ENCODE measurements at regions not wholly inside any gene's neighbourhood (a gene's known extent, or its start where the extent isn't known, plus 50 kb on each side); places are given as distances from the start of the nearest gene placed in this dataset.

GRCh38 chr9:120289098-120289497 is 290.9 kb downstream of the CDK5RAP2 start:
- no peak overlapping the region for H3K27ac ChIP-seq (ENCODE audit: low read depth, low read length, poor library complexity, severe bottlenecking)
- DNase-seq (ENCODE audit: low spot score), result no peak
- H3K79me2 ChIP-seq (ENCODE audit: insufficient read depth, low read depth, low read length), result no peaks in the 10 kb centered on the region
- intact Hi-C loops (cut with micrococcal nuclease; ENCODE audit: unreplicated experiment), result no loop called here
- BruUV-seq (replicated peaks), result no TSS peak
- H3K9me2 ChIP-seq (ENCODE audit: insufficient read depth, low read length), result no peaks in the 10 kb centered on the region
- H3K9me3 ChIP-seq (ENCODE audit: low read length), result no peaks in the 10 kb centered on the region
- POLR2A ChIA-PET, result interaction anchor here (0.7 kb wide), 1 partner anchor 10 kb away, joined by 3 read pairs; no protein-coding TSS in a partner anchor
- no peak overlapping the region for H3K4me3 ChIP-seq (ENCODE audit: low read depth, low read length, poor library complexity, severe bottlenecking)
- TF ChIP-seq CTCF (conservative IDR thresholded peaks at IDR 0.05; ENCODE audit: low read length) (no peak), EZH2phosphoT487 (IDR thresholded peaks at IDR 0.05; ENCODE audit: borderline replicate concordance, low read depth, low read length) (no peak)
- H3K4me1 ChIP-seq (ENCODE audit: insufficient read depth, low read length, poor library complexity, severe bottlenecking), result no peaks in the 10 kb centered on the region
- no peaks in the 10 kb centered on the region for H4K20me1 ChIP-seq (ENCODE audit: insufficient read depth, low read length)
- CTCF ChIA-PET (ENCODE audit: unreplicated experiment), result no interaction called here
- no peak overlapping the region for H3K4me2 ChIP-seq (ENCODE audit: low read length)
- H3K36me3 ChIP-seq (ENCODE audit: insufficient read depth, low read length), result no peaks in the 10 kb centered on the region
- no peak overlapping the region for H2AFZ ChIP-seq (ENCODE audit: low read length)

GRCh38 chr9:120286530-120286929 is 293.4 kb downstream of the CDK5RAP2 start:
- Histone ChIP-seq H3K27ac (ENCODE audit: low read depth, low read length, poor library complexity, severe bottlenecking) (no peak overlapping the region), H3K4me2 (ENCODE audit: low read length) (no peak overlapping the region), H4K20me1 (ENCODE audit: insufficient read depth, low read length) (no peaks in the 10 kb centered on the region), H3K9me2 (ENCODE audit: insufficient read depth, low read length) (no peaks in the 10 kb centered on the region), H3K9me3 (ENCODE audit: low read length) (no peaks in the 10 kb centered on the region), H3K79me2 (ENCODE audit: insufficient read depth, low read depth, low read length) (no peaks in the 10 kb centered on the region), H3K4me3 (ENCODE audit: low read depth, low read length, poor library complexity, severe bottlenecking) (no peak overlapping the region), H2AFZ (ENCODE audit: low read length) (no peak overlapping the region), H3K4me1 (ENCODE audit: insufficient read depth, low read length, poor library complexity, severe bottlenecking) (no peaks in the 10 kb centered on the region), H3K36me3 (ENCODE audit: insufficient read depth, low read length) (no peaks in the 10 kb centered on the region)
- ChIA-PET CTCF (ENCODE audit: unreplicated experiment) (no interaction called here), POLR2A (interaction anchor here (0.5 to 0.6 kb wide), 3 partner anchors 15 to 1616 kb away, joined by 3 read pairs; no protein-coding TSS in a partner anchor)
- TF ChIP-seq CTCF (conservative IDR thresholded peaks at IDR 0.05; ENCODE audit: low read length) (no peak), EZH2phosphoT487 (IDR thresholded peaks at IDR 0.05; ENCODE audit: borderline replicate concordance, low read depth, low read length) (no peak)
- intact Hi-C loops (cut with micrococcal nuclease; ENCODE audit: unreplicated experiment), result no loop called here
- no TSS peak for BruUV-seq (replicated peaks)
- DNase-seq (ENCODE audit: low spot score), result no peak

GRCh38 chr9:120284821-120285220 is 295.1 kb downstream of the CDK5RAP2 start:
- no peak overlapping the region for H3K27ac ChIP-seq (ENCODE audit: low read depth, low read length, poor library complexity, severe bottlenecking)
- no peaks in the 10 kb centered on the region for H3K79me2 ChIP-seq (ENCODE audit: insufficient read depth, low read depth, low read length)
- ChIA-PET POLR2A (no interaction called here), CTCF (ENCODE audit: unreplicated experiment) (no interaction called here)
- TF ChIP-seq EZH2phosphoT487 (IDR thresholded peaks at IDR 0.05; ENCODE audit: borderline replicate concordance, low read depth, low read length) (no peak), CTCF (conservative IDR thresholded peaks at IDR 0.05; ENCODE audit: low read length) (no peak)
- no peak overlapping the region for H3K4me3 ChIP-seq (ENCODE audit: low read depth, low read length, poor library complexity, severe bottlenecking)
- H3K36me3 ChIP-seq (ENCODE audit: insufficient read depth, low read length), result no peaks in the 10 kb centered on the region
- H4K20me1 ChIP-seq (ENCODE audit: insufficient read depth, low read length), result no peaks in the 10 kb centered on the region
- H3K4me2 ChIP-seq (ENCODE audit: low read length), result no peak overlapping the region
- H3K9me3 ChIP-seq (ENCODE audit: low read length), result no peaks in the 10 kb centered on the region
- H3K4me1 ChIP-seq (ENCODE audit: insufficient read depth, low read length, poor library complexity, severe bottlenecking), result no peaks in the 10 kb centered on the region
- intact Hi-C loops (cut with micrococcal nuclease; ENCODE audit: unreplicated experiment), result no loop called here
- H3K9me2 ChIP-seq (ENCODE audit: insufficient read depth, low read length), result no peaks in the 10 kb centered on the region
- no TSS peak for BruUV-seq (replicated peaks)
- DNase-seq (ENCODE audit: low spot score), result no peak
- no peak overlapping the region for H2AFZ ChIP-seq (ENCODE audit: low read length)

Data from OCI-LY7 (cell line).